HL-60 (cell line): ENCODE measurements at regions not wholly inside any gene's neighbourhood (a gene's known extent, or its start where the extent isn't known, plus 50 kb on each side); places are given as distances from the start of the nearest gene placed in this dataset.

Source experiments
- DNase-seq, 2 experiments: peaks; one replicate each; pipeline ENCODE4 v3.0.0-alpha.2; 2010 to 2020; ENCODE audit warnings: low read depth in 1 of 2, low spot score in 1 of 2
- H3K27ac ChIP-seq: fragments of 250-450 bp; sonication (Bioruptor Pico); replicated peaks from 2 replicates; pipeline ENCODE4 v1.5.1; 2020; ENCODE audit warnings: mild to moderate bottlenecking, moderate library complexity
- H3K27me3 ChIP-seq: fragments of 250-450 bp; sonication (Bioruptor Pico); 2 replicates; pipeline ENCODE4 v1.5.1; 2021; ENCODE audit warnings: mild to moderate bottlenecking, moderate library complexity; ENCODE audit not compliant: insufficient read depth, poor library complexity, severe bottlenecking
- H3K4me3 ChIP-seq: replicated peaks from 2 replicates; pipeline ENCODE4 v1.5.1; 2011; ENCODE audit warnings: mild to moderate bottlenecking, control low read depth, low read length; ENCODE audit not compliant: insufficient read depth
- CTCF ChIP-seq: IDR thresholded peaks from one replicate; pipeline ENCODE4 v1.5.1; 2011; ENCODE audit warnings: low read length, control low read depth, inconsistent platforms; ENCODE audit not compliant: insufficient read depth
- GABPA ChIP-seq: IDR thresholded peaks from 2 replicates; pipeline ENCODE4 v1.6.1; 2012; ENCODE audit warnings: low read depth
- POLR2AphosphoS5 ChIP-seq: IDR thresholded peaks from 2 replicates; pipeline ENCODE4 v1.6.1; 2012; ENCODE audit warnings: low read depth
- SPI1 ChIP-seq: IDR thresholded peaks from 2 replicates; pipeline ENCODE4 v1.6.1; 2012; ENCODE audit warnings: low read depth, mild to moderate bottlenecking, borderline replicate concordance
- TF ChIP-seq, protein P1 (sequence below): IDR thresholded peaks from 2 replicates; pipeline ENCODE4 v1.6.1; 2012; ENCODE audit warnings: low read depth; ENCODE audit not compliant: insufficient replicate concordance

DNA sequence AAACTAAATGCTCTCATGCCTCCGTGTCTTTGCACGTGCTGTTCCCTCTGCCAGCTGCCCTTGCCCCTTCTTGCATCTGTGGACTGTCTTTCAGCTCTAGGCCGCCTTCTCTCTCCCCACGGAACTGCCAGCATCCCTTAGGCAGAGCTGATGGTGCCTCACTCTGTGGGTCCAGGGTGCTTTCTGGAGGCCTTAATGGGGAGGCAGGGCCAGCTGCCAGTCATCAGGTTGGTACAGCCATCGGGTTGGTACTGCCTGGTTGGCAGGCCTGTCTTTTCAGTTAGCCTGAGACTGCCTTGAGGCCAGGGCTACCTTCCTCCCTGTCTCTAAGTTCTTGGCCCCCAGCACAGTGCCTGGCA, 61.4 kb upstream of the TARBP1 start:
- Histone ChIP-seq H3K4me3 (no peak overlapping the region), H3K27ac (no peak overlapping the region), H3K27me3 (no peaks in the 10 kb centered on the region)
- no peak for TF ChIP-seq POLR2AphosphoS5
- TF ChIP-seq, protein P1, sequence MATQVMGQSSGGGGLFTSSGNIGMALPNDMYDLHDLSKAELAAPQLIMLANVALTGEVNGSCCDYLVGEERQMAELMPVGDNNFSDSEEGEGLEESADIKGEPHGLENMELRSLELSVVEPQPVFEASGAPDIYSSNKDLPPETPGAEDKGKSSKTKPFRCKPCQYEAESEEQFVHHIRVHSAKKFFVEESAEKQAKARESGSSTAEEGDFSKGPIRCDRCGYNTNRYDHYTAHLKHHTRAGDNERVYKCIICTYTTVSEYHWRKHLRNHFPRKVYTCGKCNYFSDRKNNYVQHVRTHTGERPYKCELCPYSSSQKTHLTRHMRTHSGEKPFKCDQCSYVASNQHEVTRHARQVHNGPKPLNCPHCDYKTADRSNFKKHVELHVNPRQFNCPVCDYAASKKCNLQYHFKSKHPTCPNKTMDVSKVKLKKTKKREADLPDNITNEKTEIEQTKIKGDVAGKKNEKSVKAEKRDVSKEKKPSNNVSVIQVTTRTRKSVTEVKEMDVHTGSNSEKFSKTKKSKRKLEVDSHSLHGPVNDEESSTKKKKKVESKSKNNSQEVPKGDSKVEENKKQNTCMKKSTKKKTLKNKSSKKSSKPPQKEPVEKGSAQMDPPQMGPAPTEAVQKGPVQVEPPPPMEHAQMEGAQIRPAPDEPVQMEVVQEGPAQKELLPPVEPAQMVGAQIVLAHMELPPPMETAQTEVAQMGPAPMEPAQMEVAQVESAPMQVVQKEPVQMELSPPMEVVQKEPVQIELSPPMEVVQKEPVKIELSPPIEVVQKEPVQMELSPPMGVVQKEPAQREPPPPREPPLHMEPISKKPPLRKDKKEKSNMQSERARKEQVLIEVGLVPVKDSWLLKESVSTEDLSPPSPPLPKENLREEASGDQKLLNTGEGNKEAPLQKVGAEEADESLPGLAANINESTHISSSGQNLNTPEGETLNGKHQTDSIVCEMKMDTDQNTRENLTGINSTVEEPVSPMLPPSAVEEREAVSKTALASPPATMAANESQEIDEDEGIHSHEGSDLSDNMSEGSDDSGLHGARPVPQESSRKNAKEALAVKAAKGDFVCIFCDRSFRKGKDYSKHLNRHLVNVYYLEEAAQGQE, result no peak
- TF ChIP-seq GABPA, result no peak
- TF ChIP-seq CTCF, result no peak
- TF ChIP-seq SPI1, result no peak
- DNase-seq, result no peak

DNA sequence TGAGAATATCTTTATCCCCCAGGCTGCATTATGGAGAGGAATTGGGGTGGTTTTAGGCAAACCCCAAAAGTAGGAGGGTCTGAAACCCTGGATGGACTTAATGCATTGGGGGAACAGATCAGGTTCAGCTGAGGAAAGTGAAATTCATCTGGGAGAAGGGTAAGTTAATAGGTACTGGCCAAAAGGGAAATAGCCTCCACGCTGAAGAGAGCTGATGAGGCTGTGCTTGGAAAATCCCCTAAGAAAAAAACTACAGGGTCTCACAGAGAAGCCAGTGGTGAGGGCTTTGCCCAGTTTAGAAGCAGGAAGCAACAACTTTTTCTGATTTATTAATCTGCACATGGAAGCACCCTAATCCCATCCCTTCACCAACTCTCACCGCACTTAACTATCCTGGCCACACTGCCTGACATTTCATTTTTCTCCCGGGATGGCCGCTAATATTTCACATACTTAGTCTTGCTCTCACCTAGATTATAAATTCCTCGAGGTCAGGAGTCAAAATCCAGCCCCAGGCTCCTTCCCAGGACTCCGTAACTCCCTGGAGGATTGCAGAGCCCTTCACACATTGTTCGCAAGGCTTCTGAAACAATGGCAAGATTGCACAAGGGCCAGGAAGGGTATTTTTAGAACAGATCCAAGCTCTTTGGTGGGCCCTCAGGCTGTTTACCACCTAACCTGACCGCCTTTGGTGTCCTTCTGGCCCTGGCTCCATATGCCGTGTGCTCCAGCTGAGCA, 60.9 kb upstream of the TARBP1 start:
- H3K4me3 ChIP-seq, result no peak overlapping the region
- TF ChIP-seq GABPA, result no peak
- TF ChIP-seq CTCF, result no peak
- TF ChIP-seq POLR2AphosphoS5, result no peak
- no peak for TF ChIP-seq SPI1
- TF ChIP-seq, protein P1, result no peak
- no peak for DNase-seq
- H3K27ac ChIP-seq, result no peak overlapping the region
- H3K27me3 ChIP-seq, result no peaks in the 10 kb centered on the region

- H3K27ac ChIP-seq, result no peak overlapping the region
- H3K4me3 ChIP-seq, result no peak overlapping the region
- H3K27me3 ChIP-seq, result no peaks in the 10 kb centered on the region
- no peak for DNase-seq
- TF ChIP-seq POLR2AphosphoS5 (no peak), CTCF (no peak), GABPA (no peak), SPI1 (no peak)
- TF ChIP-seq, protein P1, result no peak
Observed at GRCh38 chr1:234538930-234539649, 60.1 kb upstream of the TARBP1 start.
